ENCODE measurements at regions not wholly inside any gene's neighbourhood (a gene's known extent, or its start where the extent isn't known, plus 50 kb on each side); places are given as distances from the start of the nearest gene placed in this dataset.

DNA sequence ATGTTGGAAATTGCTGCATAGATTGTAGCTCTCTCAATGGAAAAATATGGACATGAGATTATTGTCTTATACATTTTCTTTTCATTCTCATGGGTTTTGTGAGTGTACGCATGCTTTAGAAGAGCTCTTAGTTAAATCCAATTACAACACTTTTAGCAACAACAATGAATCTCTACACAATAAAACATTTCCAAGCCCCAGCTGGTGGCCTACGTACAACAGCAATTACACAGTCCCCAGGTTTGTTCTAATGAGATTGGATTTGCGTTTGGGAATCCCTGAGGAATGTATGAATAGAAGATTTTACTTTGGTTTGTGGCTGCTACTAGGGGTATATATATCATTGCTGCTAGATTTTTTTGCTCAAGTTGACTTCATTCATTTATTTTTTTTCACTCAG is 98.6 kb downstream of the FHDC1 start:
- DNase-seq (ENCODE audit: low read depth in 2 of 3, low spot score in 2 of 3), result no peak

DNA sequence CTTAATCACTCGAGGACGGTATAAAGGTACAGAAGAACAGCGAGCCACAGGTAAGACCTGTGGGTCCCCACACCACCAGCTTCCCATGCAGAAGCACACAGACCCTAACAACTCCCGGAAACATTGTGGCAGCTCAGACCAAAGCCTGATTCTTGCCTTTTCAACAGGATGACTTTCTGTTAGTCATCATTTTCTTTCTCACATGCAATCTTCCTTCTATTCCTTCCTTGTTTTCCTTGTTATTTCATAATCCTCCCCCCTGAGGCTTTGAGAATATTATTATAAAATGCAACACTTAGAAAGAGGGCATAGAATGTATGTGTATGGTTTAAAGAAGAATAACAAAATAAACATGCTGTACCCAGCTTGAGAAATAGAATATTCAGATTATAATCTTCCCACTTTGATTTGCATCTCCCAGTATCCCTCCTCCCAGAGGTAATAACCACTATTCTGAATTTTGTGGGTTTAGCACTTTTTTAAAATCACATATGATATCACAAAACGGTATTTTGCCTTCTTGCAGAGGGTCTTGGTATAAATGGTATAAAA is 100.9 kb downstream of the FHDC1 start:
- no peak for DNase-seq (ENCODE audit: low read depth in 2 of 3, low spot score in 2 of 3)

DNA sequence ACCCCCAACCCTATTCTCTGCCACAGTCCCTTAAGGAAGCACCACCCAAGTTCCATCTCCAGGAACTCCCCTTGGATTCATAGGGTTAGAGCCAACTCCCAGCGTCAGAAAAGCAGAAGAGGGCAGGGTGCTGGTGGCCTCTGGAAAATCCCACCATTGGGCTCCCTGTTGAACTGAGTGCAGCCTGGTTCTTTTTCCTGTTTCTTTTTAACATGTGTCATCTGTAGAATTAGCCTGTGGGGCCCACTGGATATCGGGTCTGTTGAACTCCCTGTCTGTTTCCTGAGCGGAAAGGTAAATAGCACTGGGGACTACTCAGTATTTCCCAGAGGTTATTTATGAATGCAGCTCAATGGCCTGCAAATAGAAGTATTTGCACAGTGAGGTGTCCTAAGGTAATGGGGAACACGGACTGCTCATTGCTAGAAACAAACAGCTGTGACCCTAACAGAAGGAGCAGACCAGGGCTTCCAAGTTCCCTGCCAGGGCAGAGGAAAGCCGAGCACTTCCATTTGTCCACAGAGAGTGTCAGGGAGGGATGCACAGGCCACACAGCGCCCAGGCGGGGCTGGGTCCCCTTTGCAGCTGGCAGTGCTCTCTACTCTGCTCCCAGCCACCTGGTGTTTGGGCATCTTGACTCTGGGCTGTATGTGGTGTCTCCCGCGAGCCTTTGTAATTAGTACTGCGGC is 102.6 kb downstream of the FHDC1 start:
- DNase-seq (ENCODE audit: low read depth in 2 of 3, low spot score in 2 of 3), result no peak

DNA sequence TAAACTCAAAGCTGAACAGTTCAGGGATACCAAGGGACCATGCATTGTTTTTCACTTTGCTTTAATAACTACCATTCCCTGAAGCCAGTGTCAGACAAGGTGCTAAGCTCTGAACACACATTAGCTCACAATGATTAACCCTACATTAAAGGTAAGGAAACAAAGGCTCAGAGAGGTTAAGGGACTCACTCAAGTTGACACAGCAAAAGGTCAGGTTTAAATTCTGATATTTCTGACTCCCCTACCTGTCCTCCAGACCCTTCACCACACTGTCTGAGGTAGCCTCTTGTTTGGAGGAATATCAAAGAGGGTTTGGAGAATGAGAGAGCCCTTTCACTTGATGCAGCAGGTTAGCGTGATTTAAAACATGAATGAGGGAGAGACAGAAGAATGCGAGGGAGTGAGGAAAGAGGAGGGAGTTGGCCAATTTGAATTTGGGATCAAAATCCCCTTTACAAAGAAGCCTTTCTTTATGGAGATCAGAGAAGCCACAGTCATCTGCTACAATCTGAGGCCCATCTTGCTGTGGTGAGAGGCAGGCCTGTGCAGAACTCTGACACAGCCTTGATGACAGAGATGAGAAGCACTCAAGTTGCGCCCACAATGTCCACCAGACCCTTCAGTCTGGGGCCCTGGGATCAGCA is 103.5 kb downstream of the FHDC1 start:
- DNase-seq (ENCODE audit: low read depth in 2 of 3, low spot score in 2 of 3), result no peak

DNA sequence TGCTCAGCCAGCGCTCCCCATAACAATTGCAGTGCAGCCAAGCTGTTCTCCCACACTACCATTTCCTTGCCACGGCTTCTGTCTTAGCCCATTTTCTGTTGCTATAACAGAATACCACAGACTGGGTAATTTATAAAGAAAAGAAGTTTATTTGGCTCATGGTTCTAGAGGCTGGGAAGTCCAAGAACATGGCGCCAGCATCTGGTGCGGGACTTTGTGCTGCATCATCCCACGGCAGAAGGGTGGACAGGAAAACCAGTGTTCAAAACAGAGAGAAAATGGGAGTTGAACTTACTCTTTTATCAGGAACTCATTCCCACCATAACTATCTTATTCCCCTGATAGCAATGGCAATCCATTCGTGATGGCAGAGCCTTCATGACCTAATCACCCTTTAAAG is 104.6 kb downstream of the FHDC1 start:
- DNase-seq (ENCODE audit: low read depth in 2 of 3, low spot score in 2 of 3), result no peak

DNA sequence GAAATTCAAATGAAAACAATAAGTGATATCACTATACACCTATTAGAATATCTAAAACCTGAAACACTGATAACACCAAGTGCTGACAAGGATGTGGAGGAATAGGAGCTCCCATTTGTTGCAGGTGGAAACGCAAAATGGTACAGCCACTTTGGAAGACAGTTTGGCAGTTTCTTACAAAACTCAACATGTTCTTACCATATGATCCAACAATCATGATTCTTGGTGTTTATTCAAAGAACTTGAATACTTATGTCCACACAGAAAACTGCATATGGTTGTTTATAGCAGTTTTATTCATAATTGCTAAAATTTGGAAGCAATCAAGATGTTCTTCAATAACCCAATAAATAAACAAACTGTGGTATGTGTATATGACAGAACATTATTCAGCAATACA is 107.9 kb downstream of the FHDC1 start:
- no peak for DNase-seq (ENCODE audit: low read depth in 2 of 3, low spot score in 2 of 3)

DNA sequence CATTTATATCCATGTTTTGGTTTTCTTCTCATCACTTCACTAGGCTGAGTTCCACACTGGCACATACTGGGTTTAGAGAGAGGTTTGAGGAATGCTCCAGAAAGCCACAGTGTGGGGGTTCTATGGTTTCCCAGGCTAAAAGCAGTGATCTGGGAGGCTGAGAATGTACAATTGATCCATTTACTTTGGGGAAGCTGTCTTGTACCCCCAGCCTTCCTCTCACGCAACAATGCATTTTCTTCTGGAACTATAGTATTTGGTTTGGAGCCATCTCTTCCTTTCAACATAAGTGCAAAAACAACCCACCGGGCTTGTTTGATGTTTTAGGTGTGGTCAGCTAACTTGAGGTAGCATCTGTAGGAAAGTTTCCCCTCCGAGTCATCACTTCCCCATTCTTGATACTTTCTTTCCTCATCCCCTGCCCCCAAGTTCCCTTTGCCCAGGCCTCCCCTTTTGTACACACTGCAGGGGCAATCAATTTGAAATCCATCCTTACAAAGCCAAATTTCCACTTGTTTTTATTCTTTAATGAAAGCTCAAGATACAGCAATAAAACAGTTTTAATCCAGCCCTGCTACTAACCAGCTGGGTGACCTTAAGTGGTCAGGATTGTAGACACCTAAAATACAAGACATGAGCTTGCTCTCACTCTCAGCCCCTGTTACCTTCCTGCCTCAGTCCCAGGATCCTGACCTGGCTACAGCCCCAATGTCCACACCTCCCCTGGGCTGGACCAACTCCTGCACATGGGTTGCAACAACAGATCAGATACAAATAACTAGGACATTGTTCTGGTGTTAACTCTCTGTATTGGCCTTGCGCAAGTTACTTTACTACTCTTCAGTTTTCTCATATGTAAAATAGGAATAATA is 109.2 kb downstream of the FHDC1 start:
- DNase-seq (ENCODE audit: low read depth in 2 of 3, low spot score in 2 of 3), result no peak

DNA sequence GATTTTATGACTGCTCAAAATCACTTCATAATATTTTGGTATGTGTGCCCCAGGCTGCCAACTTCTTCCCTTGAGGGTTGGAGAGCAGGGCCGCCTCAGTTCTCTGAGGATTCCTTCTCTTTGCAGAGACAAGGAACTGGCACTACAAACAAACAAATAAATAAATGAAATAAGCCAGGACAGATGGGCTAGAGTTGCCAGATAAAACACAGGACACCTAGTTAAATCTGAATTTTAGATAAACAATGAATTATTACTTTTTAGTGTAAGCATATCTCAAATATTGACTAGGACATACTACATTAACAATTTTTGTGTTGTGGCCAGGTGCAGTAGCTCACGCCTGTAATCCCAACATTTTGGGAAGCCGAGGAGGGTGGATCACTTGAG is 122.5 kb downstream of the FHDC1 start:
- DNase-seq (ENCODE audit: low read depth in 2 of 3, low spot score in 2 of 3), result no peak

DNA sequence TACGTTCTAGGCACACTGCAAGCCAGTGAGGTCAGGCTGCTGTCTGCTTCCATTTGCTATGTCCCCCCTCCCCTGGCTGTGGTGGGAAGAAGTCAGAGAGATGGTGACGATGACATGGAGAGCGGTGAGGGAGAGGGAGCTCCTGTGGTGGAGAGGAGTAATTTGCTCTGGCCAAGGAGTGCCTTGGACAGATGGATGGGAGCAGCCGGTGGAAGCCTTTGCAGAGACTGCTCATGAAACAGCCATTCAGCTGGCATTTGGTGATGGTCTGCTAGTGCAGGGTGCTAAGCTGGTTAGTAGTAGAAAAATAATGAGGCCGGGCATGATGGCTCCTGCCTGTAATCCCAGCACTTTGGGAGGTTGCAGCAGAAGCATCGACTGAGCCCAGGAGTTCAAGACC is 124.1 kb downstream of the FHDC1 start:
- DNase-seq (ENCODE audit: low read depth in 2 of 3, low spot score in 2 of 3), result no peak

DNA sequence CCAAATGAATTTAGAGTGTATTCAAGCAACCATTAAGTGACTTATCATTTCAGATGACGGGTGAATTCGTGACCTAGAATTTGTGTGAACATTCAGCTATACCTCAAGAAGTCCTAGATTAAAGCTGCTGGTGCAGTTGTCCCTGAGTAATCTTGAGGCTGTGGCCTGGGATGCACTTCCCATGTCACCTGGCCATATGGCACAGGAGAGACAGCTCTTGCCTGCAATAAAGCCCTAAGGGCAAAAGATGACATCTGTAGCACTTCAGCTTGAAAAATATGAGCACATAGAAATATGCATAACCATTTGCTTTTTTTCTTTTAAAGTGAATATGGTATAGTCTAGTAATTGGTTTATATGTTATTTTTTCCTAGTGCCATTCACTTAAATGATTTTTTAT is 125.8 kb downstream of the FHDC1 start:
- no peak for DNase-seq (ENCODE audit: low read depth in 2 of 3, low spot score in 2 of 3)

DNA sequence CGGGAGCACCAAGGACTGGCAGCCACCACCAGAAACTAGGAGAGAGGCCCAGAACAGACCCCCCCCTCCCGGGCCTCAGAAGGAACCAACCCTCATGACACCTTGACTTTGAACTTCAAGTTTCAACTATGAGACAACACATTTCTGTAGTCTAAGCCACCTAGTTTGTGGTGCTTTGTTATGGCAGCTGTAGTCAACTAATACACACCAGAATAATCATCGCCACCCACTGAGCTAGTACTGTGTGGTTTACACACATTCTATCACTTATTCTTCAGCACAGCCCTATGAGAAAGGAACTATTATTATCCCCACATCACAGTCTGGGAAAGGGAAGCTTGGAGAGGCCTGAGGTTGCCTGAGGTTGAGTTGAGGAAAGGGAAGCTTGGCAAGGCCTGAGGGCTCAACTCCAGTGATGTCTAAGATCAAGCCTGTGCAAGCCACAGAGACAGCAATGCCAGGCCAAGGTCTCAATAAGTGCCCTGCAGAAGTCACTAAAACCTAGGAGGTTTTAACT is 126.6 kb downstream of the FHDC1 start:
- no peak for DNase-seq (ENCODE audit: low read depth in 2 of 3, low spot score in 2 of 3)

DNA sequence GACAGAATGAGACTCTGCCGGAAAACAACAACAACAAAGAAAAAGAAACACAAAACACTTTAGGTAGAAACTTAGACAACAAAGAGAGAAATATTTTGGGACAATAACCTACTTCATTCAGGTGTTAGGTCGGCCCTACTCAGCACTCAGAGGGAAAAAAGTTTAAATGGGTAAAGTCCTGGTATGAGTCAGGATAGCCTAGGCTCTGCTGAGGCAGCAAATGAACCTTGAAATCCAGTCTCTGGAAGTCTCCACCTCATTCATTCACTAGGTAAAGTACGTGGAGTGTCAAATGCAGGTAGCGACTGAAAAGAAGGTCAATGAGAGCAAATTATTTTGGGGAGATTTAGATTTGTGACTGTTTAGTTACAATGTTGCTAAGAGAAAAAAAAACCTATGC is 127.4 kb downstream of the FHDC1 start:
- DNase-seq (ENCODE audit: low read depth in 2 of 3, low spot score in 2 of 3), result no peak

DNA sequence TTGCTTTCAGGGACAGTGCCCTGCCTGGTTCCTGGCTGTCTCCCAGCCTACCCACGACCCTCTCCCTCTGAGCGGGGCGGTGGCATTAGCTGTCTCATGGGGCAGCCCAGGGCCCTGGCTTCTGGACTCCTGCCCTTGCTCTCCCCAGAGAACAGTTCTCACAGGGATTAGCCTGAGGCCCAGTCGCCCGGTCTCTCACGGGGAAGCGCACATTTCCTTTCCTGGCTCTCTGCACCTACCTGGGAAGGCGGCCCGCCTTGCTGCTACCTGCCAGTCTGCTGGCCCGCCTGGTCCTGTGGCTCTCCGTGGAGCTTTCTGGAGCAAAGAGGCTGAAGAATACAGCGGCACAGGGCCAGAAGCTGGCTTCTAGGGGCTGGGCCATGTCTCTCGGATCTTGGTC is 128.4 kb downstream of the FHDC1 start:
- no peak for DNase-seq (ENCODE audit: low read depth in 2 of 3, low spot score in 2 of 3)

DNA sequence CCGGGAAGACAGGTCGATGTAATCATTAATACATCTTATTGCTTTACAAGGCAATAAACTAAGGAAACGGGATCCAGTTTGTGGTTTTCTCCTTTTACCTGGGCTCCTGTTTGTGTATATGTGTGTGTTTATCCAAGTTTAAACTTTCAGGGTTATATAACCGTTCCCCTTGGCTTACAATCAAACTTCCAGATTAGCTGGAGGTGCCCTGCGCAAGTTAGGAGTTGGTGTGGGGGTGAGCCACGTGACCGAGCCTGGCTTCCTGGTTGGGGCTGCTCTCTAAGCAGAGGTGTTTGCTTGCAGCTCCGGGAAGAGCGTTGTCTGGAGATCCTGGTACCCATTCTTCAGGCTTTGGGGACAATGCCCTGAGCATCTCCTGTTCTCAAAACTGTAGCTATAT is 129.2 kb downstream of the FHDC1 start:
- DNase-seq (ENCODE audit: low read depth in 2 of 3, low spot score in 2 of 3), result no peak

DNA sequence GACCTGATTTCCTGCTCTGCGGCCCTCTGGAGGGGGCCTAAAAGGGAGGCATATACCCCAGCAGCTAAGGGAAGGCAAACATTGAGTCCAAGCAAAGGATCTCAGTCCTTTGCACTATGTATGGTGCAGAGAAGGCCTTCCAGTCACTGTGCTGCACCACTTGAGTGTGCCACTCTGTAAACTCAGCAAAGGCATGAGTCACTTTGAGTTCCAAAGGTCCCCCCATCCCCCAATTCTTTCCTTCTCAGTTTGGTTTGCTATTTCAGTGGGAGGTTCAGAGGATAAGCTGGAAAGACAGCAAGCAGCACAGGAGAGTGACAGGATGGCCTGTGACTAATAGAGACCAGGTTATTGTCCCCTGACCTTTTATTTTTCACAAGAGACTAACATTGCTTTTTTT is 131.3 kb downstream of the FHDC1 start:
- DNase-seq (ENCODE audit: low read depth in 2 of 3, low spot score in 2 of 3), result no peak

DNA sequence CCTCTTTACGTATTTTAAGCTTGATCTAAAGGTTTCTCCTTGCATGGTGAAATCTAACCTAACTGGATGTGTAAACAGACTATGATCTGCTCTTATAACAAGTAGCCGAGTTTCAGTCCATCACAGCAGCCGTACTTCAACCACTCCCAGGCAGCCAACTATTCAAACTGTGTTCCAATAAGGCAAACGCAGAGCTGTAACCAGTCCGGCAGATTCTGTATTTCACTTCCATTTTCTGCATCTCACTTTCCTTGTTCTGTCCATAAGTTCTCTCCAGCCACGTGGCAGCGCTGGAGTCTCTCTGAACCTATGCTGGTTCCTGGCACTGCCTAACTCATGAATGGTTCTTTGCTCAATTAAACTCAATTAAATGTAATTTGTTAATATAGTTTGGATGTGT is 132.6 kb downstream of the FHDC1 start:
- no peak for DNase-seq (ENCODE audit: low read depth in 2 of 3, low spot score in 2 of 3)

DNA sequence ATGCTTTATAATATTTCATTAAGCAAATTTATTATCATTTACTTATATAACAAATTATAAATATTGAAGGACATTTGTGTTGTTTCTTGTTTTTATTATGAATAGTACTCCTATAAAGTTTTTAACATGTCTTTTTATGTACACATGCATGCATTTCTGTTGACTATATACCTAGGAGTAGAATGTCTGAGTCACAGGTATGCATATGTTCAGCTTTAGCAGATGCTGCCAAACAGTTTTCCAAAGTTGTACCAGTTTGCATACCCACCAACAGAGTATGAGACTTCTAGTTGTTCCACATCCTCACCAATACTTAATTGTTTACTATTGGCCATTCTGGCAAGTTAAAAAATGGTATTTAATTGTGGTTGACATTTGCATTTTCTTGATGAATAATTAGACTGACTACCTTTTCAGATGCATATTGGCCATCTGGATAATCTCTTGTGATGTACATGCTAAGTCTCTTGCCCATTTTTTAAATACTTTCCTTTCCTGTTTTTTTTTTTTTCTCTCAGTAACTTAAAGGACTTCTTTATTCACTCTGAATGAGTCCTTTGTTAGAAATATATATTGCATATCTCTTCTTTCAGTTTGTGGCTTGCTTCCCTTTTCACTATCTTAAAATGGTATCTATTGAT is 132.2 kb upstream of the TRIM2 start:
- DNase-seq (ENCODE audit: low read depth in 2 of 3, low spot score in 2 of 3), result no peak

DNA sequence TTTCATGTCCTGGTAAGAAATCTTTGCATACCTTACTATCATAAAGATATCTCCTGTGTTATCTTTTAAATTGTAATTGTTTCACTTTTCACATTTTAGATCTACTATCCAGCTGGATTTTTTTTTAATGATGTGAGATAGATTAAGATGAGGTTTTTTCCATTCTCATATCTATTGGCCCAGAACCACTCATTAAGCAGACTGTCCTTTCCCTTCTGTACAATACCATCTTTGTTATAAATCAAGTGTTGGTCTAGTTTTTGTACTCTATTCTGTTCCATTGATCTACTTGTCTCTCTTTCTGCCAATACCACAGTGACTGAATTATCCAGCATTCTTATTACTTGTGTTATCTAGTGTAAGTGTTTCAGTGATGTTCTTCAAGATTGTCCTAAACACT is 131.6 kb upstream of the TRIM2 start:
- DNase-seq (ENCODE audit: low read depth in 2 of 3, low spot score in 2 of 3), result no peak

DNA sequence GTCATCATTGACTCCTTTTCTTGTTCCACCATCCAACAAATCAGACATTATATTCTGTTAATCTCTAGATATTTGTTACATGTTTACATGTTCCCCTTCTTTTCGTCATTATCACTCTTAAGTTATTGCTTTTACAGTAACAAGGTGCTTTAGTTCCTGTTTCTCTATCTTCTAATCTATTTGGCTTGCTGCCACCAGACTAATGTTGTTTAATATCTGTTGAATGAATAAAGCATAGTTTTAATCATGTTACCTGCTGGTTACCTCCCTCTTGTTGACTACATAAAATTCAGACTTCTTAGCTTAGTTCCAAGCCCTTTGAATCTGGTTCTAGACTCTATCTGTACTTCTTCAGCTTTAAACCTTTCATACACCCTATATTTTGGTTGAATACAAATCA is 129.8 kb upstream of the TRIM2 start:
- no peak for DNase-seq (ENCODE audit: low read depth in 2 of 3, low spot score in 2 of 3)

DNA sequence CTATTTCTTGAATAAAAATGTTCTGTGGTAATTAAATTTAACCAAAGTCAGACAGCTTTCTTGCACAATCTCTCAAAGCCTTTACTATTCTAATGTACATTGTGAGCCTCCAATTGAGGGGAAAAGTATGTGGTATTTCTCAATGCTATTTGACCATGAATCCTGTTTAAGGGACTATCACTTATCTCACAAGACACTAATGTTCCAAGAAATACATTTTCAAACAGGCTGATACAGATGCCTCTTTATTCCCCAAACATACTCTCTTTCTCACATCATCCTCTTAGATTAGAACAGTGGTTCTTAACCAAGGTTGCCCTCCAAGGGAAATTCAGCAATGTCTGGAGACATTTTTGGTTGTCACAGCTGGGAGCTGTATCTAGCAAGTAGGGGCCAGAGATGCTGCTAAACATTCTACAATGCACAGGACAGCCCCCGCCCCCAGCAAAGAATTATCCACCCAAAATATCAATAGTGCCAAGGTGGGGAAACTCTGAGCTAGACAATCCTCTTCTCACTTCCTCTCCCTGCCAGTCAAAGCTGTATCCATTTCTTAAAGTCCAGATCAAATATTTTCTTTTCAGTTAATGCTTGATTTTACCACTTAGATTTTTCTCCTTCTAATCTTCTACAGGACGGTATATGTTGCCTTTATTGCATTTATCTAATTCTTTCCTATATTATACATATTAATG is 129.2 kb upstream of the TRIM2 start:
- DNase-seq (ENCODE audit: low read depth in 2 of 3, low spot score in 2 of 3), result no peak
